NCI-H446 (cell line): ENCODE measurements at regions not wholly inside any gene's neighbourhood (a gene's known extent, or its start where the extent isn't known, plus 50 kb on each side); places are given as distances from the start of the nearest gene placed in this dataset.
"Not testable (repeated sequence)": the region's sequence is repeated elsewhere in the genome, so short reads cannot be mapped to it uniquely, and the experiment has no call there.

Experiments used
- DNase-seq, 2 experiments: peaks; one replicate each; lab custom pipeline; 2025; lab: John Stamatoyannopoulos, UW

GRCh38 chr7:28329661-28330363, 82.5 kb upstream of the CREB5 start:
- no peak for DNase-seq

- DNase-seq: no peak
Measured at GRCh38 chr7:28330384-28331070, 81.8 kb upstream of the CREB5 start.

- no peak for DNase-seq
Measured at GRCh38 chr7:28332046-28332445, 80.3 kb upstream of the CREB5 start.

GRCh38 chr7:28333548-28333947, 78.8 kb upstream of the CREB5 start:
- DNase-seq: not testable (repeated sequence)

GRCh38 chr7:28336806-28337205, 75.5 kb upstream of the CREB5 start:
- no peak for DNase-seq

- no peak for DNase-seq
Measured at GRCh38 chr7:28338041-28338440, 74.3 kb upstream of the CREB5 start.

- no peak for DNase-seq
Measured at GRCh38 chr7:28343462-28343861, 68.9 kb upstream of the CREB5 start.

- no peak for DNase-seq
Measured at GRCh38 chr7:28346256-28346655, 66.1 kb upstream of the CREB5 start.

- DNase-seq: no peak
Measured at GRCh38 chr7:28346676-28347363, 65.5 kb upstream of the CREB5 start.

- DNase-seq: peak in 1 of 2 experiments; percentile 33
Measured at GRCh38 chr7:28347475-28348318, 64.6 kb upstream of the CREB5 start.

GRCh38 chr7:28348636-28349035, 63.7 kb upstream of the CREB5 start:
- no peak for DNase-seq

- DNase-seq: no peak
Measured at GRCh38 chr7:28349637-28350036, 62.7 kb upstream of the CREB5 start.

- no peak for DNase-seq
Measured at GRCh38 chr7:28350662-28351061, 61.7 kb upstream of the CREB5 start.

- no peak for DNase-seq
Measured at GRCh38 chr7:28351450-28351849, 60.9 kb upstream of the CREB5 start.

GRCh38 chr7:28354601-28355402, 57.5 kb upstream of the CREB5 start:
- DNase-seq: peak in 1 of 2 experiments; percentile 33

GRCh38 chr7:28355635-28356319, 56.5 kb upstream of the CREB5 start:
- no peak for DNase-seq

- no peak for DNase-seq
Measured at GRCh38 chr7:28356619-28357018, 55.7 kb upstream of the CREB5 start.

GRCh38 chr7:28358423-28358868, 53.9 kb upstream of the CREB5 start:
- no peak for DNase-seq

GRCh38 chr7:28360739-28361138, 51.6 kb upstream of the CREB5 start:
- DNase-seq: no peak

- no peak for DNase-seq
Measured at GRCh38 chr7:28361551-28361950, 50.8 kb upstream of the CREB5 start.

GRCh38 chr7:28362182-28362581, 50.1 kb upstream of the CREB5 start:
- DNase-seq: no peak
